HL-60 (cell line): ENCODE measurements at regions not wholly inside any gene's neighbourhood (a gene's known extent, or its start where the extent isn't known, plus 50 kb on each side); places are given as distances from the start of the nearest gene placed in this dataset.

ENCODE experiments used
- DNase-seq, 2 experiments: peaks; one replicate each; pipeline ENCODE4 v3.0.0-alpha.2; 2010 to 2020; ENCODE audit warnings: low read depth in 1 of 2, low spot score in 1 of 2
- H3K27ac ChIP-seq: fragments of 250-450 bp; sonication (Bioruptor Pico); replicated peaks from 2 replicates; pipeline ENCODE4 v1.5.1; 2020; ENCODE audit warnings: mild to moderate bottlenecking, moderate library complexity
- H3K27me3 ChIP-seq: fragments of 250-450 bp; sonication (Bioruptor Pico); 2 replicates; pipeline ENCODE4 v1.5.1; 2021; ENCODE audit warnings: mild to moderate bottlenecking, moderate library complexity; ENCODE audit not compliant: insufficient read depth, poor library complexity, severe bottlenecking
- H3K4me3 ChIP-seq: replicated peaks from 2 replicates; pipeline ENCODE4 v1.5.1; 2011; ENCODE audit warnings: mild to moderate bottlenecking, control low read depth, low read length; ENCODE audit not compliant: insufficient read depth
- GABPA ChIP-seq: IDR thresholded peaks from 2 replicates; pipeline ENCODE4 v1.6.1; 2012; ENCODE audit warnings: low read depth
- POLR2AphosphoS5 ChIP-seq: IDR thresholded peaks from 2 replicates; pipeline ENCODE4 v1.6.1; 2012; ENCODE audit warnings: low read depth
- SPI1 ChIP-seq: IDR thresholded peaks from 2 replicates; pipeline ENCODE4 v1.6.1; 2012; ENCODE audit warnings: low read depth, mild to moderate bottlenecking, borderline replicate concordance
- TF ChIP-seq, protein P1 (sequence below): IDR thresholded peaks from one replicate; pipeline ENCODE4 v1.5.1; 2011; ENCODE audit warnings: low read length, control low read depth, inconsistent platforms; ENCODE audit not compliant: insufficient read depth
- TF ChIP-seq, protein P2 (sequence below): IDR thresholded peaks from 2 replicates; pipeline ENCODE4 v1.6.1; 2012; ENCODE audit warnings: low read depth; ENCODE audit not compliant: insufficient replicate concordance

DNA sequence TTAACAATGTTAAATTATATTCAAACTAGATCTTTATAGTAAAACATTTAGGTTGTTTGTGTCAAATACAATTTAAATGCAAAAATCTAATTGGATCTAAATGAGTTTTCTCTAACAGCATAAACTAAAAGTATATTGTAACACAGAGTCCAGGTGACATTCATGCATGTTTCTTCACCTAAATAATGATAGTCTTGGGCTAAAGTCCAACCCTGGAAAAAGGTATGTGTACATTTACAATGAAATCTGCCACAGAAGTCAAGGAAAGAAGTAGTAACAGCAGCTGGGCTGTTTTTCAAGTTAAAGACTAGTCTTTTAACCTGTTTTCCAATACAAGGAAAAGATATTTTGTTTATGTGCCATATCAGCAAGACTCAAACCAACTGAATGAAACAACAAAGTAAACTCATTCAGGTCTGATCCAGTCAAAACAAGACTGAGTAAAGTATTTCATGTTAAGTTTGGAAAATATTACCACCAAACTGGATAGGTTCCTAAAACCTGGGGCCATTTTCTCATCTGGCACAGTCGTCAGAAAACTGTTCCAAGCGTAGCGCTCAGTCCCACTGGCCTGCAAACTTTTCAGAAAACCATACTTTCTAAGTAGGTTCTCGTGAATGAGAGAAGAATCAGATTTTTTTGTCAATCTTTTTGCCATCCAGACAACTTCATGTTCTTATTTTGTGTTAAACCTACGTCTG is 349.2 kb downstream of the HGF start:
- Histone ChIP-seq H3K27ac (no peak overlapping the region), H3K4me3 (no peak overlapping the region), H3K27me3 (no peaks in the 10 kb centered on the region)
- DNase-seq: no peak
- no peak for TF ChIP-seq POLR2AphosphoS5
- TF ChIP-seq, protein P1, sequence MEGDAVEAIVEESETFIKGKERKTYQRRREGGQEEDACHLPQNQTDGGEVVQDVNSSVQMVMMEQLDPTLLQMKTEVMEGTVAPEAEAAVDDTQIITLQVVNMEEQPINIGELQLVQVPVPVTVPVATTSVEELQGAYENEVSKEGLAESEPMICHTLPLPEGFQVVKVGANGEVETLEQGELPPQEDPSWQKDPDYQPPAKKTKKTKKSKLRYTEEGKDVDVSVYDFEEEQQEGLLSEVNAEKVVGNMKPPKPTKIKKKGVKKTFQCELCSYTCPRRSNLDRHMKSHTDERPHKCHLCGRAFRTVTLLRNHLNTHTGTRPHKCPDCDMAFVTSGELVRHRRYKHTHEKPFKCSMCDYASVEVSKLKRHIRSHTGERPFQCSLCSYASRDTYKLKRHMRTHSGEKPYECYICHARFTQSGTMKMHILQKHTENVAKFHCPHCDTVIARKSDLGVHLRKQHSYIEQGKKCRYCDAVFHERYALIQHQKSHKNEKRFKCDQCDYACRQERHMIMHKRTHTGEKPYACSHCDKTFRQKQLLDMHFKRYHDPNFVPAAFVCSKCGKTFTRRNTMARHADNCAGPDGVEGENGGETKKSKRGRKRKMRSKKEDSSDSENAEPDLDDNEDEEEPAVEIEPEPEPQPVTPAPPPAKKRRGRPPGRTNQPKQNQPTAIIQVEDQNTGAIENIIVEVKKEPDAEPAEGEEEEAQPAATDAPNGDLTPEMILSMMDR: no peak
- no peak for TF ChIP-seq SPI1
- TF ChIP-seq GABPA: no peak
- TF ChIP-seq, protein P2, sequence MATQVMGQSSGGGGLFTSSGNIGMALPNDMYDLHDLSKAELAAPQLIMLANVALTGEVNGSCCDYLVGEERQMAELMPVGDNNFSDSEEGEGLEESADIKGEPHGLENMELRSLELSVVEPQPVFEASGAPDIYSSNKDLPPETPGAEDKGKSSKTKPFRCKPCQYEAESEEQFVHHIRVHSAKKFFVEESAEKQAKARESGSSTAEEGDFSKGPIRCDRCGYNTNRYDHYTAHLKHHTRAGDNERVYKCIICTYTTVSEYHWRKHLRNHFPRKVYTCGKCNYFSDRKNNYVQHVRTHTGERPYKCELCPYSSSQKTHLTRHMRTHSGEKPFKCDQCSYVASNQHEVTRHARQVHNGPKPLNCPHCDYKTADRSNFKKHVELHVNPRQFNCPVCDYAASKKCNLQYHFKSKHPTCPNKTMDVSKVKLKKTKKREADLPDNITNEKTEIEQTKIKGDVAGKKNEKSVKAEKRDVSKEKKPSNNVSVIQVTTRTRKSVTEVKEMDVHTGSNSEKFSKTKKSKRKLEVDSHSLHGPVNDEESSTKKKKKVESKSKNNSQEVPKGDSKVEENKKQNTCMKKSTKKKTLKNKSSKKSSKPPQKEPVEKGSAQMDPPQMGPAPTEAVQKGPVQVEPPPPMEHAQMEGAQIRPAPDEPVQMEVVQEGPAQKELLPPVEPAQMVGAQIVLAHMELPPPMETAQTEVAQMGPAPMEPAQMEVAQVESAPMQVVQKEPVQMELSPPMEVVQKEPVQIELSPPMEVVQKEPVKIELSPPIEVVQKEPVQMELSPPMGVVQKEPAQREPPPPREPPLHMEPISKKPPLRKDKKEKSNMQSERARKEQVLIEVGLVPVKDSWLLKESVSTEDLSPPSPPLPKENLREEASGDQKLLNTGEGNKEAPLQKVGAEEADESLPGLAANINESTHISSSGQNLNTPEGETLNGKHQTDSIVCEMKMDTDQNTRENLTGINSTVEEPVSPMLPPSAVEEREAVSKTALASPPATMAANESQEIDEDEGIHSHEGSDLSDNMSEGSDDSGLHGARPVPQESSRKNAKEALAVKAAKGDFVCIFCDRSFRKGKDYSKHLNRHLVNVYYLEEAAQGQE: no peak

DNA sequence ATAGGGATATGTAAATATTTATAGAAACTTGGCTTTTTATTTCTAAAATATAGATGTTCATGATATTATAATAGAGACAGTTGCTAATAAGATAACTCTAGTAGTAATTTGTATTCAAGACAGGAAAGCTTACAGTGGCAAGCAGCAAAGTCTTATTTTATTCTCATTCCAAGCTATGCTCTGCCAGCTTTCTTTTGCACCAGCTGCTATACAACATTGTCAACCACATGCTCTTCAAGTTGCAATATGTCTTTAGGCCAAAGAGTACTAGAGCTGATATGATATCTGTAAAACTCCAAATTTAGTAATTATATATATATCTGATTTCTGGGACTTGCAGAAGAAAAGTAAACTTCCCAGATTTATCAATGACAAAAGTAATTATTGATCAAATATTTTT is 350.1 kb downstream of the HGF start:
- TF ChIP-seq SPI1 (no peak), GABPA (no peak), POLR2AphosphoS5 (no peak)
- TF ChIP-seq, protein P1: no peak
- TF ChIP-seq, protein P2: no peak
- DNase-seq: no peak
- no peaks in the 10 kb centered on the region for H3K27me3 ChIP-seq
- H3K4me3 ChIP-seq: no peak overlapping the region
- no peak overlapping the region for H3K27ac ChIP-seq

DNA sequence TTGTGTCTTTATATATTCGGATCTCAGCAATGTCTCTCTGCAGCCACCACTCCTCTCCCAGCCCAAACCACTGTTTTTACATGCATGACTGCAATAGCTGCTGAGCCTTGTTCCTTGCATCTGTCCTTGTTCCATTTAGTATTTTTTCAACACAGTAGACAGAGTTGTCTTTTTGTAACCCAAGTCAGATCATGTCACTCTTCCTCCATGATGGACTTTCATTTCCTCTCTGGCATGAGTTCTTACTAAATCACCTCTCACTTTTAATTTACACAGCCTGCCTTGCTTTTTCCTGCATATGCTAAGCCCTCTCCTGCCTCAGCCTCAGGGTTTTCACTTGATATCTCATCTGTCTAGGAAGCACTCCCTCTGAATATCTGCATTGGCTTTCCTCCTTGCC is 353.2 kb downstream of the HGF start:
- no peak for DNase-seq
- H3K4me3 ChIP-seq: no peak overlapping the region
- TF ChIP-seq, protein P1: no peak
- TF ChIP-seq SPI1 (no peak), POLR2AphosphoS5 (no peak), GABPA (no peak)
- TF ChIP-seq, protein P2: no peak
- no peak overlapping the region for H3K27ac ChIP-seq
- H3K27me3 ChIP-seq: no peaks in the 10 kb centered on the region
